ENCODE measurements at regions not wholly inside any gene's neighbourhood (a gene's known extent, or its start where the extent isn't known, plus 50 kb on each side); places are given as distances from the start of the nearest gene placed in this dataset.

- Histone ChIP-seq H2BK120ac (ENCODE audit: low read depth, low read length) (no peak overlapping the region), H2BK20ac (ENCODE audit: low read depth, low read length) (no peak overlapping the region), H3K9ac (ENCODE audit: low read depth, low read length) (no peak overlapping the region), H4K20me1 (ENCODE audit: insufficient read depth, low read length) (no peaks in the 10 kb centered on the region), H3K27ac (ENCODE audit: insufficient read depth, low read length) (no peak overlapping the region), H2AK5ac (ENCODE audit: low read depth, low read length) (no peak overlapping the region), H4K8ac (ENCODE audit: low read depth in 2 of 2, low read length in 2 of 2) (no peak overlapping the region), H3K27me3 (ENCODE audit: control insufficient read depth, insufficient read depth, low read length) (no peaks in the 10 kb centered on the region), H3K14ac (replicated peaks; ENCODE audit: low read depth, low read length) (no peak overlapping the region), H2BK15ac (ENCODE audit: low read depth, low read length) (no peak overlapping the region), H2BK5ac (ENCODE audit: low read depth, low read length, poor library complexity, severe bottlenecking) (no peak overlapping the region), H3K18ac (ENCODE audit: low read depth, low read length) (no peak overlapping the region), H3K4ac (ENCODE audit: low read depth, low read length) (no peak overlapping the region), H3K4me3 (ENCODE audit: insufficient read depth, low read depth, low read length) (no peak overlapping the region), H3K23ac (ENCODE audit: low read depth, low read length) (no peak overlapping the region), H2AK9ac (replicated peaks; ENCODE audit: low read depth, low read length, poor library complexity) (no peak overlapping the region), H3K9me1 (ENCODE audit: insufficient read depth, low read length) (no peaks in the 10 kb centered on the region), H3K9me3 (ENCODE audit: control insufficient read depth, insufficient read depth, low read length) (peaks cover 9% of the 10 kb centered on the region; the same call in 1 of the 2 replicates), H3K79me1 (ENCODE audit: low read depth in 1 of 2, low read length in 2 of 2) (no peaks in the 10 kb centered on the region), H3K4me2 (ENCODE audit: low read depth, low read length) (no peak overlapping the region), H4K91ac (ENCODE audit: insufficient read depth, low read depth, low read length) (no peak overlapping the region), H3K36me3 (ENCODE audit: control insufficient read depth, insufficient read depth, low read length) (no peaks in the 10 kb centered on the region), H4K5ac (ENCODE audit: low read depth, low read length) (no peak overlapping the region), H3K4me1 (ENCODE audit: control insufficient read depth, insufficient read depth, low read length) (no peaks in the 10 kb centered on the region), H3K56ac (ENCODE audit: extremely low read depth, insufficient read depth, low read length) (no peak overlapping the region), H2AFZ (replicated peaks; ENCODE audit: low read length, poor library complexity) (no peak overlapping the region)
- WGBS, 2 experiments (ENCODE audit: extremely low coverage in 2 of 2, insufficient read length in 1 of 2), result no CpG with 5 or more reads among the region's 4 CpGs
- in situ Hi-C loops (cut with MboI; ENCODE audit: low sequenced_read_pairs) (no loop called here), dilution Hi-C loops (cut with HindIII; ENCODE audit: low sequenced_read_pairs, unreplicated experiment) (no loop called here), intact Hi-C loops (cut with micrococcal nuclease) (no loop called here)
- ATAC-seq (ENCODE audit: low read depth) (no peak), DNase-seq (no peak)
- ChIA-PET POLR2A (ENCODE audit: unreplicated experiment) (no interaction called here), CTCF (no interaction called here)
- BruUV-seq (replicated peaks), result no TSS peak
- TF ChIP-seq FOS (IDR thresholded peaks at IDR 0.05; ENCODE audit: low read depth, low read length) (no peak), CTCF (conservative IDR thresholded peaks at IDR 0.05; ENCODE audit: low read depth, low read length) (no peak), RCOR1 (IDR thresholded peaks at IDR 0.05; ENCODE audit: insufficient replicate concordance, low read length) (no peak), NFE2L2 (IDR thresholded peaks at IDR 0.05; ENCODE audit: low read depth, low read length) (no peak), SMC3 (IDR thresholded peaks at IDR 0.05; ENCODE audit: low read depth, low read length) (no peak), RAD21 (IDR thresholded peaks at IDR 0.05; ENCODE audit: low read length) (no peak), BHLHE40 (IDR thresholded peaks at IDR 0.05; ENCODE audit: low read depth, low read length) (no peak), CEBPB (IDR thresholded peaks at IDR 0.05; ENCODE audit: low read depth, low read length) (no peak), CHD1 (IDR thresholded peaks at IDR 0.05; ENCODE audit: low read depth, low read length) (no peak), ELK1 (IDR thresholded peaks at IDR 0.05; ENCODE audit: borderline replicate concordance, low read depth, low read length) (no peak), MAFK (IDR thresholded peaks at IDR 0.05; ENCODE audit: low read depth, low read length) (no peak), MXI1 (IDR thresholded peaks at IDR 0.05; ENCODE audit: borderline replicate concordance, low read depth, low read length) (no peak), USF2 (IDR thresholded peaks at IDR 0.05; ENCODE audit: low read depth, low read length) (no peak), RFX5 (IDR thresholded peaks at IDR 0.05; ENCODE audit: low read depth, low read length) (no peak), MAZ (IDR thresholded peaks at IDR 0.05; ENCODE audit: borderline replicate concordance, low read depth, low read length) (no peak), POLR2A (IDR thresholded peaks at IDR 0.05; ENCODE audit: low read depth, low read length) (no peak)
Measured at GRCh38 chr16:6603780-6604325, 728.8 kb upstream of the RBFOX1 start.
